IPS-20b (cell line): ENCODE measurements at regions not wholly inside any gene's neighbourhood (a gene's known extent, or its start where the extent isn't known, plus 50 kb on each side); places are given as distances from the start of the nearest gene placed in this dataset.

Experiments
- H3K27ac ChIP-seq: one replicate; pipeline ENCODE4 v1.5.1; 2013; ENCODE audit warnings: low read length
- H3K27me3 ChIP-seq: 2 replicates; pipeline ENCODE4 v1.6.1; 2013; ENCODE audit warnings: mild to moderate bottlenecking, low read length, inconsistent platforms; ENCODE audit not compliant: insufficient read depth
- H3K36me3 ChIP-seq: 2 replicates; pipeline ENCODE4 v1.6.1; 2013; ENCODE audit warnings: low read depth, mild to moderate bottlenecking, inconsistent platforms, low read length, moderate library complexity; ENCODE audit not compliant: insufficient read depth
- H3K4me1 ChIP-seq: 2 replicates; pipeline ENCODE4 v1.6.1; 2013; ENCODE audit warnings: mild to moderate bottlenecking, control low read depth, inconsistent platforms, low read length, moderate library complexity; ENCODE audit not compliant: insufficient read depth
- H3K4me3 ChIP-seq: 2 replicates; pipeline ENCODE4 v1.5.1; 2013; ENCODE audit warnings: mild to moderate bottlenecking, low read length, inconsistent platforms
- H3K9ac ChIP-seq: 2 replicates; pipeline ENCODE4 v1.6.1; 2013; ENCODE audit warnings: low read depth, mild to moderate bottlenecking, inconsistent platforms, low read length, moderate library complexity
- H3K9me3 ChIP-seq: 2 replicates; pipeline ENCODE4 v1.6.1; 2013; ENCODE audit warnings: mild to moderate bottlenecking, low read depth, low read length, inconsistent platforms; ENCODE audit not compliant: insufficient read depth

DNA sequence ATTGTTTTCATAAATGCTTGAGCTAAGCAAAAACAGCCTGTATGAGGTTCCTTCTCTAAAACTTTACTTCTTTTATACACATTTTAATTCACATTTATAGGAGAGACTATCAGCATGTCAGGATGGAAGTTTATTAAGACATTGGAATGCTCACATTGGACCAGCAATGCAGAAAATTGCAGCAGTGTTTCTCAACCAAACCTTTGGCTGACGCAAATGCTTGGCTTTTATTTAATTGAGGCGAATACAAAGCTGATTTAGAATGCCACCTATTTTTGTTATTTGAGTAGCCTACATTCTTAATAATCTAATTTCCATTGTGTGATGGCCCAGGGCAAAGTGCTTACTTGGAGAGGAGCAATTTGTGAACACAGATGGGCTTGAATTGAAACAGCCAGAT is 283.2 kb downstream of the ARL4A start:
- no peaks in the 10 kb centered on the region for H3K36me3 ChIP-seq
- no peak overlapping the region for H3K4me3 ChIP-seq
- no peak overlapping the region for H3K27ac ChIP-seq
- no peak overlapping the region for H3K9ac ChIP-seq
- H3K9me3 ChIP-seq, result no peaks in the 10 kb centered on the region
- H3K27me3 ChIP-seq, result no peaks in the 10 kb centered on the region
- no peaks in the 10 kb centered on the region; the same call in 1 of the 2 replicates for H3K4me1 ChIP-seq

DNA sequence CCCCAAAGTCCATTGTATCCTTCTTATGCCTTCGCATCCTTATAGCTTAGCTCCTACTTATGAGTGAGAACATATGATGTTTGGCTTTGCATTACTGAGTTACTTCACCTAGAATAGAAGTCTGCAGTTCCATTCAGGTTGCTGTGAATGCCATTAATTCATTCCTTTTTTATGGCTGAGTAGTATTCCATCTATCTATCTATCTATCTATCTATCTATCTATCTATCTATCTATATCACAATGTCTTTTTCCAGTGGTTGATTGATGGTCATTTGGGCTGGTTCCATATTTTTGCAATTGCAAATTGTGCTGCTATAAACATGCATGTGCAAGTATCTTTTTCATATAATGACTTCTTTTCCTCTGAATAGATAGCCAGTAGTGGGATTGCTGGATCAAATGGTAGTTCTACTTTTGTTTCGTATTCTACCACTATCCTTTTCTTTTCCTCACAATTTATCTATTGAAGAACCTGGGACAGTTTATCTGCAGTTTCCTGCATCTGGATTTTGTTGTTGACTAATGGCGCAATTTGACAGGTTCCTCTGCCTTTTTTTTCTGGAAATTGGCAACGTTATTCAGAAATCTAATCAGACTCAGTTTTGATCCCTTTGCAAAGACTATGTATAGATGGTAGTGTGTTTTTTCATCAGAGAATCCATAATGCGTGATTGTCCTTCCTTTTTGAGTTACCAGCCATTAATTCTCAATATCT is 287.2 kb downstream of the ARL4A start:
- Histone ChIP-seq H3K9me3 (no peaks in the 10 kb centered on the region), H3K27ac (no peak overlapping the region), H3K9ac (no peak overlapping the region), H3K4me3 (no peak overlapping the region), H3K4me1 (no peaks in the 10 kb centered on the region; the same call in 1 of the 2 replicates), H3K36me3 (no peaks in the 10 kb centered on the region), H3K27me3 (no peaks in the 10 kb centered on the region)

DNA sequence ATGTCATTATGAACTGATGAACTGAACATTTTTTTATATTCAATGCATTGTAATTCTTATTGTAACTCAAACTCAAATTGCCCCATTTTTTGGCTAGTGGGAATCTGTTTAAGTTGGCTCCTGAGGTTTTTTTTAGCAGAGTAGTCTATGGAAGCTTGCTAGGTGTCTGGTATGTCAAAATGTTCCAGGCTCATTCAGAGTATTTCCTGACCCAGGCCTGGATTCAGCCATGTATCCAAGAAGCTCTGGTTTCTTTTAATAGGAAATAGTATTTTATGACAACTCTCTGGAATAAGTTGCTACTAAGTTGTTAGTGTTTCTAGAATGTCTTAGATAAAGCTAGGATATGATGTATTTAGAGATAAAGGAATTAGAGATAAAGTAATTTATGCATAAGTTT is 288.0 kb downstream of the ARL4A start:
- Histone ChIP-seq H3K36me3 (no peaks in the 10 kb centered on the region), H3K27me3 (no peaks in the 10 kb centered on the region), H3K27ac (no peak overlapping the region), H3K4me1 (no peaks in the 10 kb centered on the region; the same call in 1 of the 2 replicates), H3K9ac (no peak overlapping the region), H3K9me3 (no peaks in the 10 kb centered on the region), H3K4me3 (no peak overlapping the region)

DNA sequence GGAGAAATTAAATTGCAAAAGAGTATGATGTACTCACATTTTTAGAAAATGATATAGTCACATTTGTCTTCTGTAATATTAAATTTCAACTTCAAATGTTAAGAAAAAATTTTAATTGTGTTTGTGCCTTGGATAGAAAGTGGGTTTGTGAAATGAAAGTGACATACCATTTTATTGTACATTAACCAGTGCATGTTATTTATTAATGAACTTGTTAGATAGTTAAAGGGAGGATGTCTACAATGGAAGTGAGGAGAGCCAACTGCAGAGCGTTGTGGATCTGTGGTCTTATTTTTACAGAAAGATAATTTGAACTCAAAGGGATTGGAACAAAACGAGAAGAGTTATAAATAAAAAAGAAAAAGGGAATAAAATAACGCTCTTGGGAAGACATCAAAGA is 291.7 kb downstream of the ARL4A start:
- H3K36me3 ChIP-seq, result no peaks in the 10 kb centered on the region
- no peak overlapping the region for H3K4me3 ChIP-seq
- H3K9ac ChIP-seq, result no peak overlapping the region
- H3K27ac ChIP-seq, result no peak overlapping the region
- H3K4me1 ChIP-seq, result no peaks in the 10 kb centered on the region
- H3K27me3 ChIP-seq, result no peaks in the 10 kb centered on the region
- no peaks in the 10 kb centered on the region for H3K9me3 ChIP-seq

DNA sequence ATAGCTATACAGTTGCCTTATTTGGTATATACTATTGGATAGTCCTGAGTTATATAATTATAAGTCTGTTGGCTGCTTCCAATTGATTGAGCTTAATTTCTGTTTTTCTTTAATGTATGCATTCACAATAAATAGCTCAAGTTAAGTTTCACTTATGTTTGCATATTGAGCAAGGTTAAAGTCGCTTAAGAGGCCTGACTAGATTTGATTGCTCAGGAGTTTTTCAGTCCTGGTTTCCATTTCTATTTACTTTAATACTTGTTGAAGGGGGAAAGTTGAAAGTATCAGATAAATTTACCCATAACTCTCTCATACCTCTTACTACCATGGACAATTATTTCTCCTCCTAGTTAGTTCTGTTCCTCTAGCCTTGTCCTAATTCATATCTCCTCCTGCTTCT is 294.7 kb downstream of the ARL4A start:
- Histone ChIP-seq H3K9ac (no peak overlapping the region), H3K27me3 (no peaks in the 10 kb centered on the region), H3K4me1 (peaks cover 20% of the 10 kb centered on the region; the same call in 1 of the 2 replicates), H3K36me3 (no peaks in the 10 kb centered on the region), H3K4me3 (no peak overlapping the region), H3K9me3 (no peaks in the 10 kb centered on the region), H3K27ac (no peak overlapping the region)

DNA sequence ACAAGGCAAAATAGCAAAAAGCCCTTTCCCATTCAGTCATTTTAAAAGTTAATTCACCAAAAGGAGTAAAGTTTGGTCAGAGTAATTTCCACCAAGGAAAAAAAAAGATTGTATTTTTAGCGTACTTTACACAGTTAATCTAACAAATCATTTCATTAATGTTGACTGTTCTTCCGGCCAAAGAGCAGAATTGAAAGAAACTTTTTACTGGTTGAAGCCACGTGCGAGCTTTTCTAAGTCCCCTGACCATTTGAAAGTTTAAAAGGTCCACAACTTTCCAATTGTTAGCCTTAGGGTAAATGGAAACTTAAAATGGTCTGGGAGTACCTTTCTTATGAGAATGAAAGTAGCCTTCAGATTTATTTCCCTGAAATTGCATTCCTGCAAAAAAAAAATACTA is 296.7 kb downstream of the ARL4A start:
- no peak overlapping the region for H3K9ac ChIP-seq
- no peak overlapping the region for H3K27ac ChIP-seq
- no peaks in the 10 kb centered on the region for H3K9me3 ChIP-seq
- no peaks in the 10 kb centered on the region for H3K27me3 ChIP-seq
- no peak overlapping the region for H3K4me3 ChIP-seq
- H3K36me3 ChIP-seq, result no peaks in the 10 kb centered on the region
- H3K4me1 ChIP-seq, result peaks cover 22% of the 10 kb centered on the region; the same call in 1 of the 2 replicates

DNA sequence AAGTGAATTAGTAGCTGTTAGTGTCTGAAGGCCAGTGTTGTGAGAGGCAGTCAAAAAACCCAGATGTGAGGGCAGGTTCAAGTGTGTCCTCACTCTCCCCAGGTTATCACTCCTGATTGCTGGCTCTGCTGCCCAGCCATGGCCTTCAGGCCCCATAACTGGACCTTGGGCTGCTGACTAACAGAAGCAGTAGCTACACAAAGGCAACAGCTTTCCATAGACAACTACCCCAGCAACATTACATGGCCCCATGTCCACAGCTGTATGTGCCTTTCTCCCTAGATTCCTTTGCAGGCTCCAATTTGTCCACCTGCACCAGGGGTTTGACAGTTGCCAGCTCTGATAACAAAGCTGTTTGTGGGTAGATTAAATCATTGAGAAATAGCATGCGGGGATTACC is 297.8 kb downstream of the ARL4A start:
- Histone ChIP-seq H3K9ac (peak overlapping the region; percentile 54; the same call in 1 of the 2 replicates), H3K27ac (peak overlapping the region; percentile 53), H3K4me1 (peaks cover 22% of the 10 kb centered on the region; the same call in 1 of the 2 replicates), H3K27me3 (no peaks in the 10 kb centered on the region), H3K9me3 (no peaks in the 10 kb centered on the region), H3K4me3 (no peak overlapping the region), H3K36me3 (no peaks in the 10 kb centered on the region)

DNA sequence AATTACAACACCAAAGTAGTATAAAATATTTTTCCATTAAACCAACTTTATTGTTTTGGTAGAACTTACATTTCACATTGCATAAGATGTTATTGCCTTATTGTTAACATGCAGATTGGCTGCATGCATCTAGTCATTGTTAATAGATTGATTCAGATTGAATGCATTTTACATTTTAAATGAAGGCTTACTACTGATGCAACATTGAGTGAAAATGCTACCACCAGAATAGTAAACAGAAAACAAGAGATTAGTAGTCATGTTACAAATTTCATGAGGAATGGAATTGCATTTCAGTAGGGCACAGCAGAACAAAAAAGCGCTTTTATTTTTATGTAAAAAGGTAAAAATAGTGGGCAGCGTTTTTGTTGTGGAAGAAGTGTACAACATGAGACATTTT is 298.3 kb downstream of the ARL4A start:
- H3K27me3 ChIP-seq, result no peaks in the 10 kb centered on the region
- peak overlapping the region; percentile 64 for H3K27ac ChIP-seq
- peak overlapping the region; percentile 42; the same call in 1 of the 2 replicates for H3K9ac ChIP-seq

DNA sequence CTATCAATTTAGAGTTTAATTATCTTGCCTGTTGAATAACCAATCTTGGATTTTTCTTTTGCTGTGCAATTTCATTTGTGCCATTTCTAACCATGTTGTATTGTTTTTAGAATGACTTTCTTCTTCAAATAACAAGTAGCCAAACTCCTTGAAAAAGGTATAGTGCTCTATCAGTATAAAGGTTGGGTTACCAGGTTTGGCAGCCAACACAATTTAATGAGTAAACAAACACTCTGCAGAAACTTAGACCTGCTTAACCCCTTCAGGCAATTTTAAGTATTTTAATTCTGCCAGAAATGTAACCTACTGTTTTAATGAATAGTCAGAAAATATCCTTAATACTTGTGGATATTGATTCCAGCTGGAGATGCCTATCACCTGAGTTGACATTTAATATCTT is 299.8 kb downstream of the ARL4A start:
- no peaks in the 10 kb centered on the region for H3K36me3 ChIP-seq
- H3K4me1 ChIP-seq, result peaks cover 22% of the 10 kb centered on the region; the same call in 1 of the 2 replicates
- no peak overlapping the region for H3K4me3 ChIP-seq
- H3K9ac ChIP-seq, result no peak overlapping the region
- H3K27me3 ChIP-seq, result no peaks in the 10 kb centered on the region
- no peak overlapping the region for H3K27ac ChIP-seq
- no peaks in the 10 kb centered on the region for H3K9me3 ChIP-seq

More for the DNA sequence above, 298.3 kb downstream of the ARL4A start:
- Histone ChIP-seq H3K4me3 (peak overlapping the region; percentile 32; the same call in 1 of the 2 replicates), H3K4me1 (peaks cover 22% of the 10 kb centered on the region; the same call in 1 of the 2 replicates), H3K9me3 (no peaks in the 10 kb centered on the region), H3K36me3 (no peaks in the 10 kb centered on the region)

DNA sequence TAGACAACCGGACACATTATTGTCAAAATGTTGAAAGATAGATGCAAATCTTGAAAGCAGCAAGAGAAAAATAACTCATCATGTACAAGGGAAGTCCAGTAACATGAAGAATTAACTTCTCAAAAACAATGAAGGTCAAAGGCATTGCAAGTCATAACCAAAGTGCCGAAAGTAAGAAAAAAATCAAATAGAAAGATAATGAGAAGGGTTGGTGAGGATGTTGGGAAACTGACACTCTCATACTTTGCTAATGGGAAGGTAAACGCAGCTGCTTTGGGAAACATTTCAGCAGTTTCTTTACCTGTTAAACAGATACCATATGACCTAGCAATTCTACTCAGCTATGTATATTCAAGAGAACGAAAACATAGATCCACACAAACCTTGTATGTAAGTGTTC is 303.0 kb downstream of the ARL4A start:
- H3K9ac ChIP-seq, result no peak overlapping the region
- no peak overlapping the region for H3K4me3 ChIP-seq
- H3K36me3 ChIP-seq, result no peaks in the 10 kb centered on the region
- H3K9me3 ChIP-seq, result no peaks in the 10 kb centered on the region
- H3K4me1 ChIP-seq, result peaks cover 15% of the 10 kb centered on the region; the same call in 1 of the 2 replicates
- H3K27ac ChIP-seq, result no peak overlapping the region
- H3K27me3 ChIP-seq, result no peaks in the 10 kb centered on the region

DNA sequence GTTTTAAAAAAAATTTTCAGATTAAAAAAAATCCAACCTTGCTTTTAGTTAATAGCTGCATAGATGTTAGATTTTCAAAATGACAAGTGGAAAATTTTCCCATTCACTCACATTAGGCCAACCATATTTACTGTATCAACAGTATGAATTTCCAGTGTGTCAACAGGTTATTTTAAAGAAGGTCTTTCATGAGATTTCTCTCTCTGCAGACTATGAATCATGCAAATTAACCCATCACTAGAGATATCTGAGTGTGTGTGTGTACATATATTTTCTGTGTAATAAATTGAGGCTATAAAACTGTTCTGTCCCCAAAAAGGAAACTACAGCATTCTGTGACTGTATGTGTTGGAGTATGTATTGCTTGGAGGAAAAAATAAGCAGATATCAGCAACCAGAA is 305.6 kb downstream of the ARL4A start:
- Histone ChIP-seq H3K36me3 (no peaks in the 10 kb centered on the region), H3K27ac (no peak overlapping the region), H3K4me3 (no peak overlapping the region), H3K4me1 (no peaks in the 10 kb centered on the region), H3K27me3 (no peaks in the 10 kb centered on the region), H3K9ac (no peak overlapping the region), H3K9me3 (no peaks in the 10 kb centered on the region)

DNA sequence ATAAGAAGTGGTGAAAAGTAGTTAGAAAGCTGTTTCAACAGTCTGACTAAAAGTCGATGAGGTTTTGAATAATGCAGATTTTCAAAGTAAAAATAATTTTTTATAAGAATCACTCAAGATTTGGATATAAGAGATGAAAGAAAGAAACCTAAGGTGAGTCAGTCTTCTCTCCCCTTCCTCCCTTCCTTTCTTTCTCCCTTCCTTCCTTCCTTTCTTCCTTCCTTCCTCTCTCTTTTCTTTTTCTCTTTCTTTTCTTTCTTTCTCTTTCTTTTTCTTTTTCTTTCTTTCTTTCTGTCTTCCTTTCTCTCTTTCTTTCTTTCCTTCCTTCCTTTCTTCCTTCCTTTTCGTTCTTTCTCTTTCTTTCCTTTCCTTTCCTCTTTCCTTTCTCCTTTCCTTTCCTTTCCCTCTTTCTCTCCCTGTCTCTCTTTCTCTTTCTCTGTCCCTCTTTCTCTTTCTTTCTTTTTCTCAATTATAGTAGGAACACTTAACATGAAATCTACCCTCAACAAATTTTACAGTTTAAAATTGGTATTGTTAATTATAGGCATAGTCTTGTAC is 308.6 kb downstream of the ARL4A start:
- no peak overlapping the region for H3K9ac ChIP-seq
- no peak overlapping the region for H3K27ac ChIP-seq
- no peaks in the 10 kb centered on the region for H3K9me3 ChIP-seq
- no peak overlapping the region for H3K4me3 ChIP-seq
- no peaks in the 10 kb centered on the region for H3K4me1 ChIP-seq
- no peaks in the 10 kb centered on the region for H3K36me3 ChIP-seq
- H3K27me3 ChIP-seq, result no peaks in the 10 kb centered on the region
